Activated naive CD4-positive, alpha-beta T cell treated with anti-CD3 and anti-CD28 coated beads, Interleukin-2, amount 10 ng/mL, durations not matched to agents 7 days and 5 days (primary cell): ENCODE measurements at regions not wholly inside any gene's neighbourhood (a gene's known extent, or its start where the extent isn't known, plus 50 kb on each side); places are given as distances from the start of the nearest gene placed in this dataset.

Source experiments
- CTCF ChIA-PET: fragments of 350-600 bp; sonication (Branson Sonifier 250); formaldehyde crosslinking; loops from one replicate; lab custom pipeline; 2021; ENCODE audit warnings: antibody characterized with exemption; lab: Charles Lee
- DNase-seq: peaks from one replicate; pipeline ENCODE4 v3.0.0-alpha.2; 2020
- H3K27ac Mint-ChIP-seq: one replicate; pipeline ENCODE4 v1.8.0; 2021; ENCODE audit warnings: mild to moderate bottlenecking, moderate library complexity, mixed read lengths
- H3K27me3 Mint-ChIP-seq: one replicate; pipeline ENCODE4 v1.8.0; 2021; ENCODE audit warnings: mild to moderate bottlenecking, mixed read lengths
- H3K36me3 Mint-ChIP-seq: one replicate; pipeline ENCODE4 v1.8.0; 2021; ENCODE audit warnings: mixed read lengths
- H3K4me1 Mint-ChIP-seq: one replicate; pipeline ENCODE4 v1.8.0; 2021; ENCODE audit warnings: mixed read lengths
- H3K4me3 Mint-ChIP-seq: one replicate; pipeline ENCODE4 v1.8.0; 2021; ENCODE audit warnings: mild to moderate bottlenecking, moderate library complexity, mixed read lengths
- H3K9me3 Mint-ChIP-seq: one replicate; pipeline ENCODE4 v1.8.0; 2021; ENCODE audit warnings: mixed read lengths

DNA sequence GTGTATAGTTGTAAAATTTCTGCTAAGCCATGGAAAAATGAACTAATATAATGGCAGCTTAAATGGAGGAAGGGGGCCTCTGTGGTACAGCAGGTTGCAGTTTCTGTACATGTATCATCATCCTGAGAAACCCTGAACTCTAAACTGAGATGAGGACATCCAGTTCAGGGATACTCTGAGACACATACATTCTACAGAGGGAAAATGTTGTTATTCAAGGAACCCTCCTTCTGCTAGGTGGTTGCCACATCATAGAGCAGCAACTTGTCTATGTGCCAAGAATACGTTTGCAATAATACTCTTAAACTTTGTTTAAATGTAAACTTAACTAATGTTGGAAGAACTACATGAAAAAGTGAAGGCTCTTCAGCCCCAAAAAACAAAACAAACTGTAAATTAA lies 1310.8 kb upstream of the WWC1 start:
- H3K4me3 Mint-ChIP-seq = no peak overlapping the region

DNA sequence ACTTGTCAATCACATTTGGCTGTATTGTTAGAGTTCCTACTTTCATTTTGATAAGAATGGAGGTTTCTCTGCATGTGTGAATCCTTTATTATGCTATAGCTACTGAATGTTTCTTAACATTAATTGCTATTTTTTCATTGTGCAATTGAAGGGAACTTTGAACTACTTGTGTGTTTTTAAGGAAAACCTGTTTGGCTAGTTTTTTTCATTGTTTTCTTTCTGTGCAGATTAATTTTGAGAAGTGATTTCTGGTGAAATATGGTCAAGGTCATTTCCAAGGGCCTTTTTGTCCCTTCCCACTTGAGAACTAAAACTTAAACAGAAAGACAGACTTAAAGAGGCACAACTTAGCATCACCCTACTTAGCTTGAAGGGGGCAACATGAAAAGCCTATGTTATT lies 1309.2 kb upstream of the WWC1 start:
- CTCF ChIA-PET = no interaction called here
- H3K27me3 Mint-ChIP-seq = peaks cover 21% of the 10 kb centered on the region
- H3K27ac Mint-ChIP-seq = no peak overlapping the region
- H3K36me3 Mint-ChIP-seq = no peaks in the 10 kb centered on the region
- DNase-seq = no peak
- H3K4me3 Mint-ChIP-seq = no peak overlapping the region
- peaks cover 5% of the 10 kb centered on the region for H3K4me1 Mint-ChIP-seq
- H3K9me3 Mint-ChIP-seq = no peaks in the 10 kb centered on the region

More for the DNA sequence above, 1310.8 kb upstream of the WWC1 start:
- DNase-seq = no peak
- peaks cover 21% of the 10 kb centered on the region for H3K27me3 Mint-ChIP-seq
- H3K9me3 Mint-ChIP-seq = no peaks in the 10 kb centered on the region
- CTCF ChIA-PET = no interaction called here
- H3K36me3 Mint-ChIP-seq = no peaks in the 10 kb centered on the region
- peaks cover 5% of the 10 kb centered on the region for H3K4me1 Mint-ChIP-seq
- H3K27ac Mint-ChIP-seq = no peak overlapping the region

GRCh38 chr5:166991601-166992000 lies 1299.8 kb upstream of the WWC1 start:
- CTCF ChIA-PET = no interaction called here
- H3K36me3 Mint-ChIP-seq = no peaks in the 10 kb centered on the region
- H3K4me1 Mint-ChIP-seq = no peaks in the 10 kb centered on the region
- no peak for DNase-seq
- H3K27ac Mint-ChIP-seq = no peak overlapping the region
- no peak overlapping the region for H3K4me3 Mint-ChIP-seq
- H3K27me3 Mint-ChIP-seq = no peaks in the 10 kb centered on the region
- peaks cover 10% of the 10 kb centered on the region for H3K9me3 Mint-ChIP-seq

DNA sequence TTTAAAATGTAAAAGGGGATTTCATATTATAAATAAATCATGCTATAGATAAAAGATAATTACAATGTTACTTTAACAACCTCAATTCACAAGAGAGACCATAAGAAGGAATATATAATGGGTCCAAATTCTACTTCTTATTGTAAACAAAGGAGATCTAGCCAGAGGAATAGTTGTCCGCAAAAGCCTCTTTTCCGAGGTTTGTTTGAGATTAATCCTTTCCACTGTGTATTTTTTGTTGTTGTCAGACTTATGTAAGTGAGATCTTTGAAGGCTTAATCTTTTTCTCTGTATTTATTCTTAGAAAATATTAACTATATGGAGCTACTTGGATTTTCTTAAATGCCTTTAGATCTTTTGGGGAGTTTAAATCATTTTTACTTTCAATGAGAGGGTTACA lies 1299.3 kb upstream of the WWC1 start:
- no peaks in the 10 kb centered on the region for H3K27me3 Mint-ChIP-seq
- DNase-seq = no peak
- CTCF ChIA-PET = no interaction called here
- H3K9me3 Mint-ChIP-seq = peaks cover 12% of the 10 kb centered on the region
- no peaks in the 10 kb centered on the region for H3K4me1 Mint-ChIP-seq
- no peak overlapping the region for H3K4me3 Mint-ChIP-seq
- no peak overlapping the region for H3K27ac Mint-ChIP-seq
- no peaks in the 10 kb centered on the region for H3K36me3 Mint-ChIP-seq

GRCh38 chr5:166992874-166993722 lies 1298.3 kb upstream of the WWC1 start:
- Mint-ChIP-seq H3K27me3 (no peaks in the 10 kb centered on the region), H3K27ac (no peak overlapping the region), H3K4me3 (no peak overlapping the region), H3K36me3 (no peaks in the 10 kb centered on the region), H3K9me3 (peaks cover 15% of the 10 kb centered on the region), H3K4me1 (no peaks in the 10 kb centered on the region)
- no peak for DNase-seq
- CTCF ChIA-PET = no interaction called here

- CTCF ChIA-PET = no interaction called here
- Mint-ChIP-seq H3K27ac (no peak overlapping the region), H3K9me3 (peaks cover 16% of the 10 kb centered on the region), H3K36me3 (no peaks in the 10 kb centered on the region), H3K4me1 (no peaks in the 10 kb centered on the region), H3K27me3 (no peaks in the 10 kb centered on the region), H3K4me3 (no peak overlapping the region)
- no peak for DNase-seq
Observed at GRCh38 chr5:166994226-166994625, 1297.2 kb upstream of the WWC1 start.

DNA sequence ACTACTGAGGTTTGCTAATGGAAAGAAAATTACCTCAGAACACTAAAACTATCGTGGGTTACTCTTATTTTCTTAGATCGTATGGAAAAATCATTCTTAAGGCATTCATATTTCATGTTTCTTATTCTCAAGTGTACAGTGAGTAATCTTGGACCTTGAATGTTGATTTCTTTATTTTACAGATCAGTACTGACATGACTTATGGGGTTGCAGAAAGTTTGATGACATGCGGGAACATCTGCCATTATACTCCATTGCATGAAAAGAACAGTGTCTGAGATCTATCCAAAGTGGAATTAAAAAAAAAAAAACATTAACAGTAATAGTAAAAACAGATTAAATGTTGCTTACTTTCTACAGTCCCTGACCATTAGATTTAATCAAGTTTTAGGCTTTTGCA lies 1290.2 kb upstream of the WWC1 start:
- no peaks in the 10 kb centered on the region for H3K27me3 Mint-ChIP-seq
- no peak overlapping the region for H3K4me3 Mint-ChIP-seq
- no peak for DNase-seq
- no peaks in the 10 kb centered on the region for H3K36me3 Mint-ChIP-seq
- peaks cover 8% of the 10 kb centered on the region for H3K9me3 Mint-ChIP-seq
- CTCF ChIA-PET = no interaction called here
- H3K27ac Mint-ChIP-seq = no peak overlapping the region
- H3K4me1 Mint-ChIP-seq = no peaks in the 10 kb centered on the region

DNA sequence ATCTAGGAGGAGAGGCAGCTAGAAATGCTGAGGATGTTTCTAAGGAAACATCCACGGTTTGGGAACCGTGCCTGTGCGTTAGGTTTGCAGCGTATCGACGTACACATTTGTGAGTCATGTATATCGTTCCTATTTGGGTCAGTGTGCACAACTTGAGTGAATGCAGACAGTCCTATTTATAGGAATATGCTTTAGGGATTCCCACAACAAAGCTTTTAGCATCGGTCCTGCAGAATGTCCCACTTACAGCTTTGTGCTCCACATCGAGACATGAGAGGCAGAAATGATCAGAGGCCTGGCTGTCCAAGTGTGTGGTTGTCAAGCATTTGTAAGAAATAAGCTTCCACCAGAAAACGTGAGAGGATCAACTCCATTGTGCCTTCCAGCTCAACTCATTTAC lies 1282.7 kb upstream of the WWC1 start:
- Mint-ChIP-seq H3K4me1 (no peaks in the 10 kb centered on the region), H3K36me3 (no peaks in the 10 kb centered on the region), H3K9me3 (peaks cover 6% of the 10 kb centered on the region), H3K27me3 (no peaks in the 10 kb centered on the region), H3K4me3 (no peak overlapping the region), H3K27ac (no peak overlapping the region)
- CTCF ChIA-PET = no interaction called here
- DNase-seq = no peak

GRCh38 chr5:167011196-167011595 lies 1280.2 kb upstream of the WWC1 start:
- CTCF ChIA-PET = no interaction called here
- no peaks in the 10 kb centered on the region for H3K27me3 Mint-ChIP-seq
- H3K9me3 Mint-ChIP-seq = peaks cover 6% of the 10 kb centered on the region
- H3K36me3 Mint-ChIP-seq = no peaks in the 10 kb centered on the region
- DNase-seq = no peak
- H3K4me1 Mint-ChIP-seq = no peaks in the 10 kb centered on the region
- no peak overlapping the region for H3K4me3 Mint-ChIP-seq
- H3K27ac Mint-ChIP-seq = no peak overlapping the region

- CTCF ChIA-PET = no interaction called here
- no peak overlapping the region for H3K27ac Mint-ChIP-seq
- no peaks in the 10 kb centered on the region for H3K4me1 Mint-ChIP-seq
- no peak for DNase-seq
- H3K9me3 Mint-ChIP-seq = peaks cover 6% of the 10 kb centered on the region
- no peak overlapping the region for H3K4me3 Mint-ChIP-seq
- no peaks in the 10 kb centered on the region for H3K36me3 Mint-ChIP-seq
- H3K27me3 Mint-ChIP-seq = no peaks in the 10 kb centered on the region
Observed at GRCh38 chr5:167012123-167013034, 1279.1 kb upstream of the WWC1 start.

GRCh38 chr5:167014401-167015056 lies 1276.9 kb upstream of the WWC1 start:
- CTCF ChIA-PET = no interaction called here
- Mint-ChIP-seq H3K9me3 (no peaks in the 10 kb centered on the region), H3K4me3 (no peak overlapping the region), H3K36me3 (no peaks in the 10 kb centered on the region), H3K27ac (no peak overlapping the region), H3K27me3 (no peaks in the 10 kb centered on the region), H3K4me1 (no peaks in the 10 kb centered on the region)
- no peak for DNase-seq

DNA sequence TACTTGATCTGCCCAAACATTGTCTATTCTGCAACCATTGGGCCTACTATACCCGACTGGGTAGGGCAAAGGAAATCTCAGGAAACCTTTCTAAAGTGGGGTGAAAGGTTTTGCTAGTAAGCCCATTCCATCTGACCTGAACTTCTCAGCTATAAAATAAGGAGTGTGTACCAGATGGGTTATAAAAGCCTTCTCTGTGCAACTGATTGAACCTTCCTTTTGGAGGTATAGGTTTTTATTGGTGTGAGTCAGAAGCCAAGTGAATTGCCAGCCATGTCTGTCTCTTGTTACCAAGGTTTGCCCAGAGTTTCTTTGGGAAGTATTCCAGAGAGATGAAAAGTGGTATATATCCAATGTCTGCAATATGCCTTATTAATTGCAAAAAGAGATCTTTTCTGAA lies 1271.0 kb upstream of the WWC1 start:
- Mint-ChIP-seq H3K27ac (no peak overlapping the region), H3K4me1 (no peaks in the 10 kb centered on the region), H3K27me3 (no peaks in the 10 kb centered on the region), H3K4me3 (no peak overlapping the region), H3K36me3 (no peaks in the 10 kb centered on the region), H3K9me3 (no peaks in the 10 kb centered on the region)
- no peak for DNase-seq
- CTCF ChIA-PET = no interaction called here

- no peak for DNase-seq
- Mint-ChIP-seq H3K27ac (no peak overlapping the region), H3K4me1 (no peaks in the 10 kb centered on the region), H3K9me3 (peaks cover 4% of the 10 kb centered on the region), H3K4me3 (no peak overlapping the region), H3K36me3 (no peaks in the 10 kb centered on the region), H3K27me3 (no peaks in the 10 kb centered on the region)
- CTCF ChIA-PET = no interaction called here
Observed at GRCh38 chr5:167029488-167029887, 1262.0 kb upstream of the WWC1 start.

- DNase-seq = no peak
- Mint-ChIP-seq H3K4me1 (no peaks in the 10 kb centered on the region), H3K9me3 (peaks cover 4% of the 10 kb centered on the region), H3K36me3 (no peaks in the 10 kb centered on the region), H3K27ac (no peak overlapping the region), H3K27me3 (no peaks in the 10 kb centered on the region), H3K4me3 (no peak overlapping the region)
- CTCF ChIA-PET = no interaction called here
Observed at GRCh38 chr5:167030500-167031120, 1260.8 kb upstream of the WWC1 start.
